HK-2 (cell line): ENCODE measurements at regions not wholly inside any gene's neighbourhood (a gene's known extent, or its start where the extent isn't known, plus 50 kb on each side); places are given as distances from the start of the nearest gene placed in this dataset.
"Not testable (repeated sequence)": the region's sequence is repeated elsewhere in the genome, so short reads cannot be mapped to it uniquely, and the experiment has no call there.

Experiments
- DNase-seq: peaks from one replicate; pipeline ENCODE4 v3.0.0-alpha.2; 2018; ENCODE audit not compliant: unreplicated experiment

- no peak for DNase-seq
These were observed 350.6 kb downstream of the RND3 start for GRCh38 chr2:150136893-150137292.

GRCh38 chr2:150136401-150136800 lies 351.1 kb downstream of the RND3 start:
- no peak for DNase-seq

GRCh38 chr2:150135223-150135883 lies 352.1 kb downstream of the RND3 start:
- DNase-seq = no peak

GRCh38 chr2:150134223-150134857 lies 353.1 kb downstream of the RND3 start:
- DNase-seq = no peak

GRCh38 chr2:150133623-150134022 lies 353.8 kb downstream of the RND3 start:
- DNase-seq = peak; percentile 30

- no peak for DNase-seq
These were observed 357.4 kb downstream of the RND3 start for GRCh38 chr2:150129921-150130575.

- DNase-seq = no peak
These were observed 359.5 kb downstream of the RND3 start for GRCh38 chr2:150127995-150128394.

GRCh38 chr2:150127346-150127990 lies 360.0 kb downstream of the RND3 start:
- DNase-seq = peak; percentile 17

- no peak for DNase-seq
These were observed 360.6 kb downstream of the RND3 start for GRCh38 chr2:150126839-150127238.

GRCh38 chr2:150126143-150126740 lies 361.2 kb downstream of the RND3 start:
- DNase-seq = peak; percentile 59

GRCh38 chr2:150125708-150126107 lies 361.8 kb downstream of the RND3 start:
- DNase-seq = peak; percentile 77

GRCh38 chr2:150125188-150125587 lies 362.3 kb downstream of the RND3 start:
- peak; percentile 38 for DNase-seq

- no peak for DNase-seq
These were observed 362.7 kb downstream of the RND3 start for GRCh38 chr2:150124739-150125138.

GRCh38 chr2:150122871-150123613 lies 364.4 kb downstream of the RND3 start:
- DNase-seq = no peak

GRCh38 chr2:150122156-150122555 lies 365.3 kb downstream of the RND3 start:
- DNase-seq = no peak

- no peak for DNase-seq
These were observed 367.0 kb downstream of the RND3 start for GRCh38 chr2:150120326-150120955.

- no peak for DNase-seq
These were observed 367.6 kb downstream of the RND3 start for GRCh38 chr2:150119819-150120218.

GRCh38 chr2:150114089-150114488 lies 373.4 kb downstream of the RND3 start:
- not testable (repeated sequence) for DNase-seq

- DNase-seq = no peak
These were observed 376.9 kb downstream of the RND3 start for GRCh38 chr2:150110548-150110947.

- no peak for DNase-seq
These were observed 377.6 kb downstream of the RND3 start for GRCh38 chr2:150109912-150110311.

GRCh38 chr2:150109028-150109427 lies 378.4 kb downstream of the RND3 start:
- DNase-seq = no peak
